HCT116 (cell line): ENCODE measurements at regions not wholly inside any gene's neighbourhood (a gene's known extent, or its start where the extent isn't known, plus 50 kb on each side); places are given as distances from the start of the nearest gene placed in this dataset.

Experiments
- ATAC-seq: fragments of 200-7000 bp; cut with Tn5 transposase; 2 replicates; pipeline ENCODE4 v1.9.1; 2020; ENCODE audit warnings: mild to moderate bottlenecking, moderate library complexity
- BruUV-seq: library from RNA; stranded (reverse); fragments of 400-500 nt; replicated peaks from 2 replicates; lab custom pipeline; 2021; lab: Mats Ljungman, UMichigan
- CTCF ChIA-PET: fragments of 300-600 bp; sonication (Branson Sonifier 250); formaldehyde crosslinking; loops from one replicate; lab custom pipeline; 2021; ENCODE audit warnings: antibody characterized with exemption; lab: Charles Lee
- POLR2A ChIA-PET: fragments of 300-600, 350-600 bp; sonication (Branson Sonifier 250); formaldehyde crosslinking; loops from one replicate; lab custom pipeline; 2021; ENCODE audit warnings: antibody characterized with exemption; lab: Charles Lee
- RAD21 ChIA-PET, 2 experiments: fragments of 300-600 bp; sonication (Branson Sonifier 250); formaldehyde crosslinking; loops; one replicate each; lab custom pipeline; 2023; ENCODE audit warnings: low total read pairs in 2 of 2; ENCODE audit not compliant: uncharacterized antibody in 2 of 2, unreplicated experiment in 2 of 2, low non-redundant PET in 1 of 2; lab: Charles Lee
- DNase-seq: peaks from one replicate; pipeline ENCODE4 v3.0.0-alpha.2; 2010; ENCODE audit warnings: low read depth, low spot score
- H2AFZ ChIP-seq: fragments of 200-600 bp; shearing (Covaris generic), sonication (generic); 2 replicates; pipeline ENCODE4 v1.6.1; 2017; ENCODE audit warnings: low read depth, mixed run types, mixed read lengths, antibody characterized with exemption, low read length; ENCODE audit not compliant: poor library complexity, severe bottlenecking
- H3K27ac ChIP-seq: 2 replicates; pipeline ENCODE4 v1.5.1; 2012; ENCODE audit warnings: low read depth, low read length
- H3K27me3 ChIP-seq: fragments of 200-600 bp; sonication (generic); 2 replicates; pipeline ENCODE4 v1.6.1; 2016; ENCODE audit warnings: mixed run types, low read length, mixed read lengths; ENCODE audit not compliant: insufficient read depth
- H3K36me3 ChIP-seq, 2 experiments: fragments of 200-500 bp in 1 of 2; fragments of 200-600 bp in 1 of 2; sonication (Bioruptor generic) in 1 of 2; sonication (generic) in 1 of 2; 2 replicates each; pipeline versions ENCODE4 v1.5.1 to v1.6.1; 2014 to 2016; ENCODE audit warnings: low read length in 2 of 2, inconsistent platforms in 1 of 2, mixed read lengths in 1 of 2, mixed run types in 1 of 2; ENCODE audit not compliant: insufficient read depth in 2 of 2, control insufficient read depth in 1 of 2
- H3K4me1 ChIP-seq, 2 experiments: fragments of 200-600 bp in 1 of 2; sonication (generic) in 1 of 2; 2 replicates each; pipeline versions ENCODE4 v1.5.1 to v1.6.1; 2012 to 2017; ENCODE audit warnings: low read length in 2 of 2, inconsistent platforms in 1 of 2, mild to moderate bottlenecking in 1 of 2, mixed read lengths in 1 of 2, mixed run types in 1 of 2, moderate library complexity in 1 of 2; ENCODE audit not compliant: insufficient read depth in 2 of 2, control insufficient read depth in 1 of 2
- H3K4me2 ChIP-seq: fragments of 200-600 bp; sonication (generic); 2 replicates; pipeline ENCODE4 v1.6.1; 2017; ENCODE audit warnings: mixed run types, low read length, mixed read lengths
- H3K4me3 ChIP-seq, 2 experiments: fragments of 200-600 bp in 1 of 2; sonication (generic) in 1 of 2; replicated peaks in 1 of 2; 2 replicates each; pipeline ENCODE4 v1.5.1; 2011 to 2016; ENCODE audit warnings: low read length in 2 of 2, control low read depth in 1 of 2, low read depth in 1 of 2, mild to moderate bottlenecking in 1 of 2, mixed read lengths in 1 of 2, mixed run types in 1 of 2
- H3K79me2 ChIP-seq: fragments of 200-600 bp; sonication (generic); 2 replicates; pipeline ENCODE4 v1.6.1; 2017; ENCODE audit warnings: mild to moderate bottlenecking, mixed run types, low read length, moderate library complexity, mixed read lengths; ENCODE audit not compliant: insufficient read depth
- H3K9ac ChIP-seq: fragments of 200-600 bp; sonication (generic); 2 replicates; pipeline ENCODE4 v1.6.1; 2016; ENCODE audit warnings: low read length, mixed read lengths
- H3K9me2 ChIP-seq: fragments of 200-600 bp; sonication (generic), shearing (Covaris generic); 2 replicates; pipeline ENCODE4 v1.6.1; 2017; ENCODE audit warnings: mixed run types, mild to moderate bottlenecking, moderate library complexity; ENCODE audit not compliant: insufficient read depth
- H3K9me3 ChIP-seq, 2 experiments: fragments of 200-500 bp in 1 of 2; fragments of 200-600 bp in 1 of 2; sonication (Bioruptor generic) in 1 of 2; sonication (generic) in 1 of 2; 2 replicates each; pipeline ENCODE4 v1.6.1; 2014 to 2017; ENCODE audit warnings: low read length in 2 of 2, mixed read lengths in 2 of 2, inconsistent platforms in 1 of 2, low read depth in 1 of 2, mild to moderate bottlenecking in 1 of 2, mixed run types in 1 of 2, moderate library complexity in 1 of 2; ENCODE audit not compliant: control insufficient read depth in 1 of 2, insufficient read depth in 1 of 2
- H4K20me1 ChIP-seq: fragments of 200-600 bp; sonication (generic), shearing (Covaris generic); 2 replicates; pipeline ENCODE4 v1.6.1; 2017; ENCODE audit warnings: mixed run types, mild to moderate bottlenecking, moderate library complexity; ENCODE audit not compliant: insufficient read depth
- ATF3 ChIP-seq: IDR thresholded peaks from 2 replicates; pipeline ENCODE4 v1.6.1; 2012
- CEBPB ChIP-seq: IDR thresholded peaks from 2 replicates; pipeline ENCODE4 v1.6.1; 2012; ENCODE audit warnings: low read depth
- CTCF ChIP-seq, 3 experiments: fragments of 200-600 bp in 1 of 3; sonication (generic) in 1 of 3; IDR thresholded peaks in 2 of 3; conservative IDR thresholded peaks in 1 of 3; 2 replicates each; pipeline ENCODE4 v1.5.1; 2012 to 2017; ENCODE audit warnings: low read depth in 2 of 3, low read length in 2 of 3, antibody characterized with exemption in 1 of 3, borderline replicate concordance in 1 of 3, control low read depth in 1 of 3, mild to moderate bottlenecking in 1 of 3, mixed read lengths in 1 of 3, mixed run types in 1 of 3, moderate library complexity in 1 of 3; ENCODE audit not compliant: insufficient read depth in 1 of 3
- EGR1 ChIP-seq: IDR thresholded peaks from 2 replicates; pipeline ENCODE4 v1.6.1; 2012; ENCODE audit warnings: low read depth
- EZH2phosphoT487 ChIP-seq: fragments of 200-600 bp; IDR thresholded peaks from 2 replicates; pipeline ENCODE4 v1.6.1; 2018; ENCODE audit warnings: antibody characterized with exemption, borderline replicate concordance
- FOSL1 ChIP-seq: IDR thresholded peaks from 2 replicates; pipeline ENCODE4 v1.6.1; 2012; ENCODE audit warnings: low read depth
- JUND ChIP-seq: IDR thresholded peaks from 2 replicates; pipeline ENCODE4 v1.6.1; 2012
- POLR2AphosphoS5 ChIP-seq: IDR thresholded peaks from 2 replicates; pipeline ENCODE4 v1.6.1; 2011; ENCODE audit warnings: mild to moderate bottlenecking, low read depth, low read length, moderate library complexity
- SIN3A ChIP-seq: IDR thresholded peaks from 2 replicates; pipeline ENCODE4 v1.6.1; 2012; ENCODE audit warnings: low read depth
- SRF ChIP-seq: IDR thresholded peaks from 2 replicates; pipeline ENCODE4 v1.6.1; 2012; ENCODE audit warnings: low read depth
- TCF7L2 ChIP-seq: IDR thresholded peaks from 2 replicates; pipeline ENCODE4 v1.7.0; 2011; ENCODE audit warnings: borderline replicate concordance, inconsistent platforms; ENCODE audit not compliant: insufficient read depth, insufficient read length; ENCODE audit errors: extremely low read depth
- ZNF274 ChIP-seq: fragments of 200-500 bp; sonication (Bioruptor generic); IDR thresholded peaks from 2 replicates; pipeline ENCODE4 v1.6.1; 2014; ENCODE audit warnings: mild to moderate bottlenecking, low read depth, low read length, inconsistent platforms
- intact Hi-C: fragments of 100-400 bp; cut with micrococcal nuclease; formaldehyde crosslinking; loops from 2 replicates; pipeline ENCODE4 v1.10.0; 2022
- TF ChIP-seq, protein P1 (sequence below): IDR thresholded peaks from 2 replicates; pipeline ENCODE4 v1.6.1; 2012; ENCODE audit warnings: low read depth

GRCh38 chr12:22899184-22899583 is 274.2 kb downstream of the ETNK1 start:
- RAD21 ChIA-PET: no interaction called here
- H3K4me2 ChIP-seq: no peak overlapping the region
- no peaks in the 10 kb centered on the region for H3K9me3 ChIP-seq
- no peak for DNase-seq
- no peak overlapping the region for H3K27ac ChIP-seq
- H3K79me2 ChIP-seq: no peaks in the 10 kb centered on the region
- H2AFZ ChIP-seq: no peak overlapping the region
- POLR2A ChIA-PET: no interaction called here
- no peaks in the 10 kb centered on the region for H3K36me3 ChIP-seq
- H3K9ac ChIP-seq: no peak overlapping the region
- TF ChIP-seq CTCF (IDR thresholded peaks at IDR 0.05 in 2 of 3, conservative IDR thresholded peaks at IDR 0.05 in 1 of 3; ENCODE audit: borderline replicate concordance in 1 of 3, insufficient read depth in 1 of 3, low read depth in 2 of 3, low read length in 2 of 3) (no peak), JUND (no peak), EGR1 (no peak), SIN3A (no peak), TCF7L2 (no peak), ATF3 (no peak), POLR2AphosphoS5 (no peak), ZNF274 (no peak)
- TF ChIP-seq, all 23 proteins: peak for 0
- Histone ChIP-seq H3K4me3 (no peak overlapping the region), H3K9me2 (no peaks in the 10 kb centered on the region), H3K27me3 (no peaks in the 10 kb centered on the region), H4K20me1 (no peaks in the 10 kb centered on the region), H3K4me1 (no peaks in the 10 kb centered on the region)
- ATAC-seq: no peak
- CTCF ChIA-PET: no interaction called here
- intact Hi-C loops: no loop called here
- BruUV-seq: no TSS peak

- Histone ChIP-seq H3K27me3 (no peaks in the 10 kb centered on the region), H3K9ac (no peak overlapping the region), H3K4me2 (no peak overlapping the region), H3K4me3 (no peak overlapping the region), H3K9me2 (no peaks in the 10 kb centered on the region), H3K27ac (no peak overlapping the region), H3K4me1 (no peaks in the 10 kb centered on the region), H3K9me3 (no peaks in the 10 kb centered on the region), H2AFZ (no peak overlapping the region), H3K79me2 (no peaks in the 10 kb centered on the region), H4K20me1 (no peaks in the 10 kb centered on the region), H3K36me3 (no peaks in the 10 kb centered on the region)
- ChIA-PET POLR2A (no interaction called here), CTCF (no interaction called here), RAD21 (no interaction called here)
- BruUV-seq: no TSS peak
- ATAC-seq (no peak), DNase-seq (no peak)
- intact Hi-C loops: no loop called here
- TF ChIP-seq CTCF (IDR thresholded peaks at IDR 0.05 in 2 of 3, conservative IDR thresholded peaks at IDR 0.05 in 1 of 3; ENCODE audit: borderline replicate concordance in 1 of 3, insufficient read depth in 1 of 3, low read depth in 2 of 3, low read length in 2 of 3) (no peak), ZNF274 (no peak), EZH2phosphoT487 (no peak), JUND (no peak), FOSL1 (no peak), SRF (no peak), CEBPB (no peak)
- TF ChIP-seq, protein P1, sequence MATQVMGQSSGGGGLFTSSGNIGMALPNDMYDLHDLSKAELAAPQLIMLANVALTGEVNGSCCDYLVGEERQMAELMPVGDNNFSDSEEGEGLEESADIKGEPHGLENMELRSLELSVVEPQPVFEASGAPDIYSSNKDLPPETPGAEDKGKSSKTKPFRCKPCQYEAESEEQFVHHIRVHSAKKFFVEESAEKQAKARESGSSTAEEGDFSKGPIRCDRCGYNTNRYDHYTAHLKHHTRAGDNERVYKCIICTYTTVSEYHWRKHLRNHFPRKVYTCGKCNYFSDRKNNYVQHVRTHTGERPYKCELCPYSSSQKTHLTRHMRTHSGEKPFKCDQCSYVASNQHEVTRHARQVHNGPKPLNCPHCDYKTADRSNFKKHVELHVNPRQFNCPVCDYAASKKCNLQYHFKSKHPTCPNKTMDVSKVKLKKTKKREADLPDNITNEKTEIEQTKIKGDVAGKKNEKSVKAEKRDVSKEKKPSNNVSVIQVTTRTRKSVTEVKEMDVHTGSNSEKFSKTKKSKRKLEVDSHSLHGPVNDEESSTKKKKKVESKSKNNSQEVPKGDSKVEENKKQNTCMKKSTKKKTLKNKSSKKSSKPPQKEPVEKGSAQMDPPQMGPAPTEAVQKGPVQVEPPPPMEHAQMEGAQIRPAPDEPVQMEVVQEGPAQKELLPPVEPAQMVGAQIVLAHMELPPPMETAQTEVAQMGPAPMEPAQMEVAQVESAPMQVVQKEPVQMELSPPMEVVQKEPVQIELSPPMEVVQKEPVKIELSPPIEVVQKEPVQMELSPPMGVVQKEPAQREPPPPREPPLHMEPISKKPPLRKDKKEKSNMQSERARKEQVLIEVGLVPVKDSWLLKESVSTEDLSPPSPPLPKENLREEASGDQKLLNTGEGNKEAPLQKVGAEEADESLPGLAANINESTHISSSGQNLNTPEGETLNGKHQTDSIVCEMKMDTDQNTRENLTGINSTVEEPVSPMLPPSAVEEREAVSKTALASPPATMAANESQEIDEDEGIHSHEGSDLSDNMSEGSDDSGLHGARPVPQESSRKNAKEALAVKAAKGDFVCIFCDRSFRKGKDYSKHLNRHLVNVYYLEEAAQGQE: no peak
Observed at GRCh38 chr12:22900401-22900800, 275.4 kb downstream of the ETNK1 start.
